ENCODE measurements at regions not wholly inside any gene's neighbourhood (a gene's known extent, or its start where the extent isn't known, plus 50 kb on each side); places are given as distances from the start of the nearest gene placed in this dataset.
"Not testable (repeated sequence)": the region's sequence is repeated elsewhere in the genome, so short reads cannot be mapped to it uniquely, and the experiment has no call there.

DNA sequence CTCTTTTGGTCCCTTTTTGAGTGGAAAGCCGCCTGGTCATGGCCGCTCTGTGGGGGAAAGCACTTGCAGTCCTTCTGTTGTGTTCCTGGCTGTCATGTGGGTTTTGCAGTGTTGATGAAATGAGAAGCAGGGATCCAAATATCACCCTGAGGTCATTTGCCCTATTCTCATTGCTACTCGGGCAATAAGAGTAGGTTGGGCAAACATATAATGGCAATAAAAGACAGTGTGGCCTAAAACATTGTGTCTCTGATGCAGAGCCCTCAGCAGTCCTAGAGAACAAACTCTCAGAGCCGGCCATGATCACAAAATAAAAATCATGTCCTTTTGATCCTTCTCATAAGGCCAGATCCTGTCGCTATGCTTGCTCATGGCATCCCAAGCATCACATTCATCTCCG lies 361.1 kb upstream of the KLF4 start:
- in situ Hi-C loops (cut with HindIII; ENCODE audit: low sequenced_read_pairs): no loop called here

DNA sequence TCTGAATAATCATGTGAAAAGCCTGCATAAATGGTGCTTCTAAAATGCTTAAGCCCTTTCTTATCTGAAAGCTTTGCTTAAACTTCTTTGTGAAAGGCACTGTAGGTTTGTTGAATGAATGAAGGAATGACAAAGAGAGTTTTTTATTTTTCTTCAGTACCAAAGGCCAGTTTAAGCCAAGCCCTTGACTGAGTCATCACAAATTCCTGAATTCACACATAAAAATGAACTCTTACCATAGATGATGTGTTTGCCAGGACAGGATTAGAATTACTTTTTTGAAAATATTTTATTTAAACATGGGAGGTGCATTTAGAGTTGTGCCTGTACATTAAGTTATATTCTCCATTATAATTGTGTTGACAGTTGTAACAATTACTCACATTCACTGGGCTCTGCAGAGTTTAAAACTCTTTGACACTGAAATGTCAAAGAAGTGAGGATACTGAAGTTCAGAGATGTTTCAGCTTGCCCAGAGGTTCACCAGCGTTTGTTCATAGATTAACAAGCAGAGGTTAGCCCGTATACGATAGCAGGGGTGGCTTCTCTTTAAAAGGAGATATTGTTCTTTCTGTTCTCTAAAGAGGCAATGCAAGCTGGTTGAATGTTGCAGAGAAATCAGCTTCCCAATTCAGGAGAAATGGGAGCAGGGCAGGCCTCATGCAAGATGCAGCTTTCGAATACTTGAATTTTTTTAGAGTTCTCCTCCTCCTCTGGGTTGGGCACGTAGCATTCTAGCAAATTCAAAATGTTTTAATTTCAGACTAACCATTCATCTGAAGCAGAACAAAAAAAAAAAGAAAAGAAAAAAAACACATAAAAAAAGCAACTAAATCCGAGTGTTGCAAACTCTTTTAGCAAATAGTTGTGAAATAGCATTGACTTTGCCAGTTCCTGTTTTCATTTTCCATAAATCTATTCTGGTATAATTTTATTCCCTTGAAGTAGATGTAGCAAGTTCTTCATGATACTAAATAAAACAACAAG lies 358.7 kb upstream of the KLF4 start:
- in situ Hi-C loops (cut with HindIII; ENCODE audit: low sequenced_read_pairs): no loop called here

GRCh38 chr9:107842530-107842929 lies 353.0 kb upstream of the KLF4 start:
- in situ Hi-C loops (cut with HindIII; ENCODE audit: low sequenced_read_pairs): loop anchor here (5.0 kb wide), 1 partner anchor 50 kb away; no protein-coding TSS in a partner anchor

- in situ Hi-C loops (cut with HindIII; ENCODE audit: low sequenced_read_pairs): loop anchor here (5.0 kb wide), 1 partner anchor 49 kb away; no protein-coding TSS in a partner anchor
Observed at GRCh38 chr9:107841076-107841475, 351.5 kb upstream of the KLF4 start.

DNA sequence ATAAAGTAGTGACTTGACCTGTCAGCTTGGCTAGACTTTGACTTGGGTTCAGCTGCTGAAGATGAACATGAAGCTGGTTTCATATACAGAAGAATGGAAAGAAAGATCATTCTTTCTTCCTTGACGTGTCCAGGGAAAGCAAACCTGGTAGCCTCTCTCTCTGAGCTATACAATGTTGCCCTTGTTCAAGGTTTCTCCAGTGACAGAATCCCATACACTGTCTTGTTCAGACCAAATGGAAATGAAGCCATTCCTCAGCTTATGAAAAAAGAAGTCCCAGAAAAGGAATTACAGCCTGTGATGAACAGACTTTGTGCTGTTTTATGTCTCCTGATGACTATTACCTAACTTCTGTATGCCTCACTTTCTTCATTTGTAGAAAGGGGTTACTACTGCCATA lies 349.8 kb upstream of the KLF4 start:
- in situ Hi-C loops (cut with HindIII; ENCODE audit: low sequenced_read_pairs): no loop called here

- in situ Hi-C loops (cut with HindIII; ENCODE audit: low sequenced_read_pairs): no loop called here
Observed at GRCh38 chr9:107838766-107839165, 349.2 kb upstream of the KLF4 start.

- in situ Hi-C loops (cut with HindIII; ENCODE audit: low sequenced_read_pairs): no loop called here
Observed at GRCh38 chr9:107836300-107836699, 346.7 kb upstream of the KLF4 start.

DNA sequence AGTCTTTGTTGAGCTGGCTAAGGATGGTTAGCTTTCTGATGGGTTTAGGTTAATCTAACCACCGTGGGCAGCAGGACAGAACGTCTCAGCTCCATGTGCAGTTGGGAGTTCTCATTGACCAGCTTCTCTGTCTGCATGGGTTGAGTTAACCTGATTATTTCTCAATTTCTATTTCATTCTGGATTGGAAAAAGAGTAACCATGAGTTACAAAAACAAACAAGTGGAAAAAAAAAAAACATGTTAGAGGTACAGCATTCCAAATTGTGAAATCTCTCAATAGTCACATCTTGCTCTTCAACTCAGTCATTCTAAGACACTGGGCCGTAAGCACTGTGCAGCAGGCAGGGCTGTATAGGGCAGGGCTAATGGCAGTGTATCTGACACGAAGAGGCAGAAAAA lies 343.7 kb upstream of the KLF4 start:
- in situ Hi-C loops (cut with HindIII; ENCODE audit: low sequenced_read_pairs): no loop called here

GRCh38 chr9:107832871-107833270 lies 343.3 kb upstream of the KLF4 start:
- in situ Hi-C loops (cut with HindIII; ENCODE audit: low sequenced_read_pairs): no loop called here

DNA sequence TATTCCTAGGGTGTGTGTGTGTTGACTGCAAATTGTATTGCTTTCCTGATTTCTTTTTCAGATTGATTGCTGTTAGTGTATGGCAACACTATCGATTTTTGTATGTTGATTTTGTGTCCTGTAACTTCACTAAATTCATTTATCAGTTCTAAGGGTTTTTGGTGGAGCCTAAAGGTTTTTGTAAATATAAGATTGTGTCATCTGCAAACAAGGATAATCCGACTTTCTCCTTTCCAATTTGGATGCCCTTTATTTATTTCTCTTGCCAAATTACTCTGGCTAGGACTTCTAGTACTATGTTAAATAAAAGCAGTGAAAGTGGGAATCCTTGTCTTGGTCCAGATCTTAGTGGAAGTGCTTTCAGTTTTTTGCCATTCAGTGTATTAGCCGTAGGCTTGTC lies 340.9 kb upstream of the KLF4 start:
- in situ Hi-C loops (cut with HindIII; ENCODE audit: low sequenced_read_pairs): no loop called here

- in situ Hi-C loops (cut with HindIII; ENCODE audit: low sequenced_read_pairs): no loop called here
Observed at GRCh38 chr9:107827884-107828283, 338.3 kb upstream of the KLF4 start.

DNA sequence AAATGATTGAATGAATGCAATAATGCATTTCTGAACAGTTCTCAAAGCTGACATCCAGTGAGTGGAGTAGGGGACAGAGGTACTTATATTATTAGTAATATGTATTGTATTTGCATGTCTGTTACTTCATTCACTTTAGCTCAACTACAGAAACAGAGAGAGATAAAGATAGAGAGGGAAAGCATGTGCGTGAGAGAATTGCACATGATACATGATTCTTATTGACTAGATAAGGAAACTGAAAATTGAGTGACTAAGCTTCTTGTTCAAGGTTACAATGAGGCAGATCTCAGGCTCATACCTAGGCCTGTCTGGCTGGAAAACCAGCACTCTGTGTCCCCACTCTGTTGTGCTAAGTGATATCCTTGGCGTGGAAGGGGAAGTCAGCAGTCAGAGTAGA lies 337.7 kb upstream of the KLF4 start:
- in situ Hi-C loops (cut with HindIII; ENCODE audit: low sequenced_read_pairs): no loop called here

DNA sequence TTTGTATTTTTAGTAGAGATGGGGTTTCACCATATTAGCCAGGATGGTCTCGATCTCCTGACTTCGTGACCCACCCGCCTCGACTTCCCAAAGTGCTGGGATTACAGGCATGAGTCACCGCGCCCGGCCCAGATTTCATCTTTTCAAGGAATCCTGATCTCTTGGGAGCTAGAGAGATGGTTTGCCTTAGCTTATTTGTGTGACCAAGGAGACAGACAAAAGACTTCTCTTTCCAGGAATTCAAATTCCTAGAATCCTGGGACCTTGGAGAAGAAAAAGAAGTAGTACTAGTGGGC lies 337.1 kb upstream of the KLF4 start:
- in situ Hi-C loops (cut with HindIII; ENCODE audit: low sequenced_read_pairs): not testable (repeated sequence)

DNA sequence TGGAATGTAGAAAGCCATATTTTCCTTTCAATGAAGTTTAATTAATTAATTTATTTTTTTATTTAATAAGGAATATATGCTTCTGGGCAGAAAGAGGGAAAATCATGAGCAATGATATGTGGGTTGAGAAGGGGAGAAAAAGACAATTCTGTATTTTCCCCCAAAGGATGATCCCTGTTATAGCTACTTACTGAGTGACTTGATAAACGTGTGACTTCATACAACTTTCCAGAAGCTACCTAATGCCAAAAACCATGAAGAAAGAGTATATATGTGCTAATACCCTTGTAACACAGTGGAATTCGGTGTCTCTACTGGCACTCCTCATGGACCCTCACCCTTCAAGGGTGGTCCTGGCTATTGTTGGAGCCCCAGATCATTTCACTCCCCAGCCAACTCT lies 335.0 kb upstream of the KLF4 start:
- in situ Hi-C loops (cut with HindIII; ENCODE audit: low sequenced_read_pairs): no loop called here

DNA sequence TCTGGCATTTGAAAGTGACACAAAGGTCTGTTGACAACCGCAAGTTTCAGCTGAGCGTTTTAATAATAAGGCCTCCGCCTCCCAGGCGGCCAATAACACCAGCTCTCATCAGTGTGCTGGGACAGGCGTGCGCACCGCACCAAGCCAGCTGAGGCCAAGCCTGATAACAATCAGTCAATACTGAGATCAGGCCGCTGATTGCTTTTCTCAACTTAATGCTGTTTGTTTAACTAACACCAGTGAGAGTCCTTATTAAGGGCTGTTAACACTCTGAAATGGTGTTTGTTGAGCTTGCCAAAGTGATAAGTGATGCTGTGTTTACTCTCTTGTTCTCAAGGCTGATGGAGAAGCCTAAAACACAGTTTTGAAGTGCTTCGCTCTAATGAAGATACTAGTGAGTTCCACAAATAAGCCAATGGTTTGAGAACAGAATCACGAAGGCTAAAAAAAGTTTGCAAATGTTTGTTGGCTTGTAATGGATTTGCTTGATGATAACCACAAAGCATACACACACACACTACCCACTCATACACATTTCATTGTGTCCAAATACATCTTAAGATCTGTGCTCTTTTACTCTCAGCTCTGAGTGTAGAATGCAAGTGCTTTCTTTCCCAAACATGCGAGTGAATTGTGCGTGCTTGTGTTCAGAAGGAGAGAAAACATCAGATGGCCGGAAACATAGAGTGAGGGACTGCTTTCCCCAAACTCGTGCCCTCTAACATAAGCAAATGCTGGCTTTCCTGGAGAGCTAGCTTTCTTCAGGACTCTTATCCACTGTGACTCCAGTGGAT lies 330.4 kb upstream of the KLF4 start:
- in situ Hi-C loops (cut with HindIII; ENCODE audit: low sequenced_read_pairs): no loop called here

DNA sequence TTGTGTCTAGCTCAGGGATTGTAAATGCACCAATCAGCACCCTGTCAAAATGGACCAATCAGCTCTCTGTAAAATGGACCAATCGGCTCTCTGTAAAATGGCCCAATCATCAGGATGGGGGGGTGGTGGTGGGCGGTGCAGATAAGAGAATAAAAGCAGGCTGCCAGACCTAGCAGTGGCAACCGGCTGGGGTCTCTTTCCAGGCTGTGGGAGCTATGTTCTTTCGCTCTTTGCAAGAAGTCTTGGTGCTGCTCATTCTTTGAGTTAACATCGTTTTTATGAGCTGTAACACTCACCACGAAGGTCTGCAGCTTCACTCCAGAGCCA lies 328.9 kb upstream of the KLF4 start:
- in situ Hi-C loops (cut with HindIII; ENCODE audit: low sequenced_read_pairs): not testable (repeated sequence)

DNA sequence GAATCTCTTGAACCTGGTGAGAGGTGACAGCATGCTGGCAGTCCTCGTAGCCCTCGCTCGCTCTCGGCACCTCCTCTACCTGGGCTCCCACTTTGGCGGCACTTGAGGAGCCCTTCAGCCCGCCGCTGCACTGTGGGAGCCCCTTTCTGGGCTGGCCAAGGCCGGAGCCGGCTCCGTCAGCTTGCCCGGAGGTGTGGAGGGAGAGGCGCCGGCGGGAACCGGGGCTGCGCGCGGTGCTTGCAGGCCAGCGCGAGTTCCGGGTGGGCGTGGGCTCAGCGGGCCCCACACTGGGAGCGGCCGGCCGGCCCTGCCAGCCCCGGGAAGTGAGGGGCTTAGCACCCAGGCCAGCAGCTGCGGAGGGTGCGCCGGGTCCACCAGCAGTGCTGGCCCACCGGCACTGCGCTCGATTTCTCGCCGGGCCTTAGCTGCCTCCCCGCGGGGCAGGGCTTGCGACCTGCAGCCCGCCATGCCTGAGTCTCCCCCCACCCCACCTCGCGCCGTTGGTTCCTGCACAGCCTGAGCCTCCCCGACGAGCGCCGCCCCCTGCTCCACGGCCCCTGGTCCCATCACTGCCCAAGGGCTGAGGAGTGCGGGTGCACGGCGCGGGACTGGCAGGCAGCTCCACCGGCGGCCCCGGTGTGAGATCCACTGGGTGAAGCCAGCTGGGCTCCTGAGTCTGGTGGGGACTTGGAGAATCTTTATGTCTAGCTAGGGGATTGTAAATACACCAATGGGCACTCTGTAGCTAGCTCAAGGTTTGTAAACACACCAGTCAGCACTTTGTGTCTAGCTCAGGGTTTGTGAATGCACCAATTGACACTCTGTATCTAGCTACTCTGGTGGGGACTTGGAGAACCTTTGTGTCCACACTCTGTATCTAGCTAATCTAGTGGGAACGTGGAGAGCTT lies 328.3 kb upstream of the KLF4 start:
- in situ Hi-C loops (cut with HindIII; ENCODE audit: low sequenced_read_pairs): not testable (repeated sequence)

GRCh38 chr9:107816561-107817021 lies 327.0 kb upstream of the KLF4 start:
- in situ Hi-C loops (cut with HindIII; ENCODE audit: low sequenced_read_pairs): no loop called here

- in situ Hi-C loops (cut with HindIII; ENCODE audit: low sequenced_read_pairs): no loop called here
Observed at GRCh38 chr9:107815782-107816560, 326.4 kb upstream of the KLF4 start.

GRCh38 chr9:107813287-107813686 lies 323.7 kb upstream of the KLF4 start:
- in situ Hi-C loops (cut with HindIII; ENCODE audit: low sequenced_read_pairs): no loop called here
